ENCODE measurements at regions not wholly inside any gene's neighbourhood (a gene's known extent, or its start where the extent isn't known, plus 50 kb on each side); places are given as distances from the start of the nearest gene placed in this dataset.

DNA sequence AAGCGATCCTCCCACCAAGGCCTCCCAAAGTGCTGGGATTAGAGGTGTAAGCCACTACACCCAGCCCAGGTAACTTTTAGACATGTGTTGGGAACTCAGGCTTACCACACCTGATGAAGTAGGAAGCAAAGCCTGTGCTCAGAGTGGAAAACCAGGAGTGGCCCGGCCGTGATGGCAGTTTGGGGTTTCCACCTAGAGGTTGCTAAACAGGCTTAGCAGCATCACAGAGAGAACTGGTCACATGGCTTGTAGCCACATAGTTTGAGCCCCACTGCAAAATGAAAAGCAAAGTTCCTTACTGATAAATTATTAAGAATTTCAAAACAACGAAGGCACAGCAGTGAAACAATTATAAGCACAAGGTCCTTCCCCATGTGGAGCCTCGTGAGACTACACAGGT is 142.6 kb upstream of the CXADR start:
- TF ChIP-seq CTCF (IDR thresholded peaks at IDR 0.05; ENCODE audit: low read depth, low read length): no peak
- no peak for DNase-seq

GRCh38 chr21:17370916-17371315 is 141.9 kb upstream of the CXADR start:
- TF ChIP-seq CTCF (IDR thresholded peaks at IDR 0.05; ENCODE audit: low read depth, low read length): no peak
- no peaks in the 10 kb centered on the region for H3K36me3 ChIP-seq
- H3K4me3 ChIP-seq (ENCODE audit: low read depth, low read length): no peak overlapping the region
- no peak for DNase-seq
- H3K4me1 ChIP-seq: no peaks in the 10 kb centered on the region
- H3K27me3 ChIP-seq: no peaks in the 10 kb centered on the region
- H3K9me3 ChIP-seq: no peaks in the 10 kb centered on the region

More for the DNA sequence above, 142.6 kb upstream of the CXADR start:
- no peaks in the 10 kb centered on the region for H3K36me3 ChIP-seq
- no peaks in the 10 kb centered on the region for H3K4me1 ChIP-seq
- no peaks in the 10 kb centered on the region for H3K27me3 ChIP-seq
- no peak overlapping the region for H3K4me3 ChIP-seq (ENCODE audit: low read depth, low read length)
- H3K9me3 ChIP-seq: no peaks in the 10 kb centered on the region

- H3K9me3 ChIP-seq: no peaks in the 10 kb centered on the region
- no peaks in the 10 kb centered on the region for H3K4me1 ChIP-seq
- DNase-seq: no peak
- no peak for TF ChIP-seq CTCF (IDR thresholded peaks at IDR 0.05; ENCODE audit: low read depth, low read length)
- no peaks in the 10 kb centered on the region for H3K27me3 ChIP-seq
- H3K36me3 ChIP-seq: no peaks in the 10 kb centered on the region
- no peak overlapping the region for H3K4me3 ChIP-seq (ENCODE audit: low read depth, low read length)
Observed at GRCh38 chr21:17371450-17371849, 141.4 kb upstream of the CXADR start.

DNA sequence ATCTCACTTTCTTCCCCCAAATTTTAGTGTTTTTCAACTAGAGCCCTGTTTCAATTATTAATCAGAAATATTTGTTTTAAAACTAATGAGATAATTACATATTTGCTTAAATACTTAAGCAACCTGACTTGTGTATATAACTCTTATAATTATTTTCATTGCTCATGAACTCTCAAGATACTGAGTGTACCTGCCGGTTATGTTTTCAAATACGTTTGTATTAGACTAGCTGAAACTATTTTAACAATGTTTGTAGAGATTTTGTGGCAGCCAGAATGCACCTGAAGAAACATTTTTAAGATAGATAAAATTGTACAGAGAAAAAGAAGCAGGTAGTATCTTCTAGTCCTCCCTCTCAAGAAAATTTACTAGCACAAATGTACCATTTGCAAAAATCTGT is 140.6 kb upstream of the CXADR start:
- H3K4me1 ChIP-seq: no peaks in the 10 kb centered on the region
- no peaks in the 10 kb centered on the region for H3K36me3 ChIP-seq

GRCh38 chr21:17386498-17386897 is 126.3 kb upstream of the CXADR start:
- no peak for DNase-seq
- Histone ChIP-seq H3K36me3 (no peaks in the 10 kb centered on the region), H3K4me3 (ENCODE audit: low read depth, low read length) (no peak overlapping the region), H3K4me1 (no peaks in the 10 kb centered on the region; the same call in 1 of the 2 replicates), H3K9me3 (no peaks in the 10 kb centered on the region), H3K27me3 (no peaks in the 10 kb centered on the region)
- TF ChIP-seq CTCF (IDR thresholded peaks at IDR 0.05; ENCODE audit: low read depth, low read length): no peak

More for the DNA sequence above, 140.6 kb upstream of the CXADR start:
- TF ChIP-seq CTCF (IDR thresholded peaks at IDR 0.05; ENCODE audit: low read depth, low read length): no peak
- no peak overlapping the region for H3K4me3 ChIP-seq (ENCODE audit: low read depth, low read length)
- DNase-seq: no peak
- no peaks in the 10 kb centered on the region for H3K9me3 ChIP-seq
- H3K27me3 ChIP-seq: no peaks in the 10 kb centered on the region

DNA sequence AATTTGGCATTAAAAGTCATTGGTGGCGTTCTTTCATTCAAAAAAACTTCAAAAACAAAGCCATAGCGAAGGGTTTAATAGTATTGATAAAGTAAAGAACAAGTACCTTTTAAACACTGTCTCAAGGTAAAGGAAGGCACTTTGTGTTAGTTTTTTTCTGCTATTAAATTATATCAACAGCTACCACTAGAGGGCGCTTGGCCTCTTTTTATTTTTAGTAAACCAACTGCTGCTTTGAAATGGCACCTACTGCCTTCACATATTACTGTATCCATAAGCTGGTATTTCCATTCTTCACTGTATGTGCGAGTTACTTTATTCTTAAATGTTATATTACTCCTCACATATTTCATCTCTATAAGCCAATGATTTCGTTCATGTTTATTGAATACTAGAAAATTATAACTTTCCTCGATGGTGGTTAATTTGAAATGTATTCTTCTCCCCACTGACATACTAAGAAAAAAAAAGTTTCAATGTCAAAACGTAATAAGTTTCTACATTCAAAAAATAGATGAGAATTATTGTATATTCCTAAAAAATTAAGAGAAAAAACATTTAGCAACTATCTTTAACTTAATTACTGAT is 125.7 kb upstream of the CXADR start:
- TF ChIP-seq CTCF (IDR thresholded peaks at IDR 0.05; ENCODE audit: low read depth, low read length): peak; percentile 67
- DNase-seq: peak; percentile 59

More for the DNA sequence above, 125.7 kb upstream of the CXADR start:
- no peaks in the 10 kb centered on the region; the same call in 1 of the 2 replicates for H3K4me1 ChIP-seq
- no peaks in the 10 kb centered on the region for H3K27me3 ChIP-seq
- no peaks in the 10 kb centered on the region for H3K36me3 ChIP-seq
- H3K9me3 ChIP-seq: no peaks in the 10 kb centered on the region
- H3K4me3 ChIP-seq (ENCODE audit: low read depth, low read length): no peak overlapping the region
